Activated CD8-positive, alpha-beta memory T cell treated with anti-CD3 and anti-CD28 coated beads, Interleukin-2, amount 10 ng/mL, durations not matched to agents 7 days and 5 days (primary cell): ENCODE measurements at regions not wholly inside any gene's neighbourhood (a gene's known extent, or its start where the extent isn't known, plus 50 kb on each side); places are given as distances from the start of the nearest gene placed in this dataset.

Experiments
- ATAC-seq: fragments of 150-1000 bp; cut with Tn5 transposase; one replicate; pipeline ENCODE4 v1.10.0; 2021; ENCODE audit warnings: moderate library complexity
- CTCF ChIA-PET: fragments of 350-600 bp; sonication (Branson Sonifier 250); formaldehyde crosslinking; loops from one replicate; lab custom pipeline; 2021; ENCODE audit warnings: antibody characterized with exemption; lab: Charles Lee
- DNase-seq: peaks from one replicate; pipeline ENCODE4 v3.0.0-alpha.2; 2020
- H3K27ac Mint-ChIP-seq: one replicate; pipeline ENCODE4 v1.8.0; 2021; ENCODE audit warnings: mild to moderate bottlenecking, mixed read lengths
- H3K27me3 Mint-ChIP-seq: one replicate; pipeline ENCODE4 v1.8.0; 2021; ENCODE audit warnings: mixed read lengths
- H3K36me3 Mint-ChIP-seq: one replicate; pipeline ENCODE4 v1.8.0; 2021; ENCODE audit warnings: mild to moderate bottlenecking, mixed read lengths
- H3K4me1 Mint-ChIP-seq: one replicate; pipeline ENCODE4 v1.8.0; 2021; ENCODE audit warnings: mixed read lengths
- H3K4me3 Mint-ChIP-seq: one replicate; pipeline ENCODE4 v1.8.0; 2021; ENCODE audit warnings: mild to moderate bottlenecking, moderate library complexity, mixed read lengths
- H3K9me3 Mint-ChIP-seq: one replicate; pipeline ENCODE4 v1.8.0; 2022; ENCODE audit warnings: low read depth, mixed read lengths

DNA sequence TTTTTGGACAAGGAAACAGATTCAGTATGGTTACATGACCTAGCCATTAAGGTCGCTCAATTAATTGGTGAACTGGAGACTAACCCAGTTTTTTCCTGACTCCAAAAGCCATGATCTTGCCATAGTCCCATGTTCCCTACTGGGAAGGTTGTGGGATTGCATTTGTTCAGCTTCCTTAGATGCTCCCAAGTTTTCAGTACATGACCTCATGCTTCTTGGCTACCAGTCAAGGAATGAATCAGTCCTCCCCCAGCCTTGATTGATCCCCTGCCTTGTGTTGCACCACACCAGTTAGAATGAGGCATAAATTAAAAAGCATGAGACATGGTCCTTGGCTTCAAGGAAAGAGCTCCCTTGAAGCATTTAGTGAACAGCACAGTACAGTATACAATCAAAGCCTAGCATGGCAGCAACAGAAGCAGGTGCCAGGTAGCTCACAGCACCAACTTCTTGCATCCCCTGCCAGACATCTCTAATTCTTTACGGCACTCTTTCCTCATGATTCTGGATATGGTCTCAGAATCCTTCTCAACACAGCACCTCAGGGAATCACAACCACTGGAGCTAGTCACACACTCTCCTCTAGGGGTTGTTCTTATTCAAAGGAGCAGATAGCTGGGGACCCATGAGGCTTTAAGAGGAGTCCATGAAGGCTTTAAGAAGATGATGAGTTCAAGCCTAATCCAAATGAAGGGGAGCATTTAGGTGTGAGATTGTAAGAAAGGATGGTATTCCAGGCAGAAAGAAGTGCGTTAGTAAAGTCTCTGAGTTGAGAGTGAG lies 295.5 kb upstream of the CLINT1 start:
- H3K27me3 Mint-ChIP-seq: no peaks in the 10 kb centered on the region
- DNase-seq (no peak), ATAC-seq (no peak)
- H3K36me3 Mint-ChIP-seq: no peaks in the 10 kb centered on the region
- no peak overlapping the region for H3K4me3 Mint-ChIP-seq
- CTCF ChIA-PET: no interaction called here
- no peaks in the 10 kb centered on the region for H3K9me3 Mint-ChIP-seq
- H3K27ac Mint-ChIP-seq: no peak overlapping the region
- no peaks in the 10 kb centered on the region for H3K4me1 Mint-ChIP-seq

GRCh38 chr5:158153508-158153907 lies 294.6 kb upstream of the CLINT1 start:
- no peak for ATAC-seq
- Mint-ChIP-seq H3K27me3 (no peaks in the 10 kb centered on the region), H3K27ac (no peak overlapping the region), H3K36me3 (no peaks in the 10 kb centered on the region), H3K4me3 (no peak overlapping the region), H3K4me1 (no peaks in the 10 kb centered on the region), H3K9me3 (no peaks in the 10 kb centered on the region)
- CTCF ChIA-PET: no interaction called here
- DNase-seq: no peak

DNA sequence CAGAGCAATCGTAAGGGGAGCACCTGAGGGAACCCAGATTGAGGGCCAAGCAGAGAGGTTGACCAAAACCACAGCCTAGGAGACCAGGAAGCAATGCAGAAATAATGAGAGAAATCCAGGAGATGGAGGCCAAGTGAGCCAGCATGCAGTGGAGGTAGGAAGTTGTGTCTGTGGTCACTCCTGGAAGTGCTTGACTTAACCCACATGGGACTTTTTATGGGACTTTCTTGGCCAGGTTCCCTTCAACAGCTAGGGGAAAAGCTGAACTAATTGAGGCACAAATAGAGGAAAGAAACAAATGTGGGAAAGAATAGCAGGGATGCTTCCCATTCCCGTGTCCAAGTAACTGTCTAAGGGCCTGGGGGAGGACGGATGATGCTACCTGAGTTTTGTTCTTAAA lies 293.2 kb upstream of the CLINT1 start:
- no peak for ATAC-seq
- no peak for DNase-seq
- H3K27me3 Mint-ChIP-seq: peaks cover 2% of the 10 kb centered on the region
- no peaks in the 10 kb centered on the region for H3K9me3 Mint-ChIP-seq
- H3K4me3 Mint-ChIP-seq: no peak overlapping the region
- CTCF ChIA-PET: no interaction called here
- H3K36me3 Mint-ChIP-seq: no peaks in the 10 kb centered on the region
- H3K27ac Mint-ChIP-seq: no peak overlapping the region
- no peaks in the 10 kb centered on the region for H3K4me1 Mint-ChIP-seq

GRCh38 chr5:158147227-158147626 lies 288.3 kb upstream of the CLINT1 start:
- CTCF ChIA-PET: no interaction called here
- no peaks in the 10 kb centered on the region for H3K36me3 Mint-ChIP-seq
- ATAC-seq (no peak), DNase-seq (no peak)
- no peak overlapping the region for H3K27ac Mint-ChIP-seq
- H3K4me1 Mint-ChIP-seq: no peaks in the 10 kb centered on the region
- no peak overlapping the region for H3K4me3 Mint-ChIP-seq
- no peaks in the 10 kb centered on the region for H3K9me3 Mint-ChIP-seq
- H3K27me3 Mint-ChIP-seq: peaks cover 6% of the 10 kb centered on the region

DNA sequence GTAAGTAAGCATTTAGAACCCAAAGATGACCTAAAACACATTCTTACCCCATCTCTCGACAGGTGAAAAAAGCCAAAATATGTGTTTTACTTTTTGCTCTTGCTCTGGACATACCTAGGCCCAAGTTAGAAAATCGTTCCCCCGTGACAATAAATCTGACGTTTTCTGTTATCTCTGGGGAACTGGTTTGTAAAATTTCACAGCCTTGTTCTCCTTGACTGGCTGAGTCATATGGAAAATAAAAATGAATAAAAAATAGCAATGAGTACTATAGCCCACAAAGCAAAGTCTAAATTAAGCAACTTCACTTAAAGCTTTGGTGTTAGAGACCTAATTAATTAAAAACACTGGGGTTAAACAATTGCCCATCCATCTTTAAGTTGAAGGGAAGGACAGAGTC lies 286.9 kb upstream of the CLINT1 start:
- Mint-ChIP-seq H3K4me1 (no peaks in the 10 kb centered on the region), H3K4me3 (no peak overlapping the region), H3K27me3 (peaks cover 6% of the 10 kb centered on the region), H3K36me3 (no peaks in the 10 kb centered on the region), H3K27ac (no peak overlapping the region), H3K9me3 (no peaks in the 10 kb centered on the region)
- ATAC-seq (no peak), DNase-seq (no peak)
- CTCF ChIA-PET: no interaction called here

DNA sequence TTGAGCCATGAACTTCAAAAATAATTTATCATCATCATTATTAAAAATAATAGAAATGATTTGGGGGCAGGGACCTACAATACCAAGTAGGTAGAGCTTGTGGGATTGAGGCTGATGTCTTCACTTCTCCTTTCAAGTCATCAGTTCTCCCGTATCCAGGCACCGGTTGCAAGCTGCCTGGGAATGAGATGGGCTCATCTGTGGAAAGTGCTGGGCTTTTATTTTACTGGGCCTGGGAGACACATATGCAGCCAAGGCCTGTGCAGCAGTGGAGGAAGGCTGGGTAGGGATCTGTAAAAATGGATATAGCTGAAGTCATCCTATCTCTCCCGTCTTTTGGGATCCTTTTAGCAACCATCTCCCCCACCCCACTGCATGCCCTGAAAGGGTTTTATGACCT lies 284.1 kb upstream of the CLINT1 start:
- Mint-ChIP-seq H3K27ac (no peak overlapping the region), H3K4me1 (no peaks in the 10 kb centered on the region), H3K27me3 (peaks cover 6% of the 10 kb centered on the region), H3K4me3 (no peak overlapping the region), H3K36me3 (no peaks in the 10 kb centered on the region), H3K9me3 (no peaks in the 10 kb centered on the region)
- CTCF ChIA-PET: interaction anchor here (1.0 kb wide), 1 partner anchor 13 kb away, joined by 3 read pairs; no protein-coding TSS in a partner anchor
- DNase-seq (no peak), ATAC-seq (no peak)

DNA sequence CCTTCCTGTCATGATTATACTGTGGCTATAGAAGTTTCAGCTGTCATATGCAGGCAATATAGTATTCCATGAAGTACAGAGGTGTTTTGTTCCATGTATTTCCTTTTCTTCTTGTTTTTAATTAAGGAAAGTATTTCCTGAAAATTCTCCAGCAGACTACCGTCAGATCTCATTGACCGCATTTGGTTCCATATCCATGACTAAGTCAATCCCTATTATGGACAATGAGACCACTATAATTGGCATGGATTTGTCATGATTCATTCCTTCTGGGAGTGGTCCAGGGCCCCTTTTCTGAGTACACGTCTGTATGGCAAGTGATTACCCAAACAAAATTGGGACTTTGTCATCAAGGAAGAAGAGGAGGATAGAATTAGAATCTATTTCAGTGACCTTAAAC lies 283.2 kb upstream of the CLINT1 start:
- H3K27me3 Mint-ChIP-seq: peaks cover 4% of the 10 kb centered on the region
- H3K27ac Mint-ChIP-seq: no peak overlapping the region
- H3K4me1 Mint-ChIP-seq: no peaks in the 10 kb centered on the region
- no peak overlapping the region for H3K4me3 Mint-ChIP-seq
- ATAC-seq (no peak), DNase-seq (no peak)
- H3K36me3 Mint-ChIP-seq: no peaks in the 10 kb centered on the region
- CTCF ChIA-PET: no interaction called here
- no peaks in the 10 kb centered on the region for H3K9me3 Mint-ChIP-seq

DNA sequence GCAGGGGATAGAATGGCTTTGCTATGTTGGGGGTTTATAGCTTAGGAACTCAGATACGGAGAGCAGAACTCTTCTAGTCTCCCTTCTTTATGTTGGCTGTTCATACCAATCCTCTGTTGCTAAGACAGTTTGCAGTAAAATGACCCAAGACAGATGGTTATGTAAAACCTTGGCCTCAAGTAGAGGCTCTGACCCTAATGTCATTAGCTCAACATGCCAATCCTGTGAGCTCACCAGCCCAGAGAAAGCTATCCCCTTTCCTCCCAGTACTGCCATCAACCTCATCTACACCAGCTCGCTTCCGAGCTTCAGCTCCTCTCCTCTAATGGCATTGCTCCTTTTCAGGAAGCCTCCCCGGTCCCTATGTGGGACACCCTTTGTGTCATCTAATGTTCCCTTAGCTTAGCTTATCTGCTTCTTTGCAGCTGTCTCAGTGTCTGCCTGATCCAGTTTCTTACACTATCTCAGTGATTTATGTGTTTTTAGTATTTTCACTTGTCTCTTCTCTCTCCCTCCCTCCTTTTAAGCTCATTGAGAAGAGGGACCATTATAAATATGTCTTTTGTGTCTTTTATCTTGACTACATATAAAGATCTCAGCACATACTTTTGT lies 281.3 kb upstream of the CLINT1 start:
- Mint-ChIP-seq H3K9me3 (no peaks in the 10 kb centered on the region), H3K27ac (no peak overlapping the region), H3K36me3 (no peaks in the 10 kb centered on the region), H3K4me3 (no peak overlapping the region), H3K27me3 (no peaks in the 10 kb centered on the region), H3K4me1 (no peaks in the 10 kb centered on the region)
- no peak for ATAC-seq
- DNase-seq: no peak
- CTCF ChIA-PET: no interaction called here

GRCh38 chr5:158139161-158139560 lies 280.2 kb upstream of the CLINT1 start:
- no peak overlapping the region for H3K4me3 Mint-ChIP-seq
- H3K36me3 Mint-ChIP-seq: no peaks in the 10 kb centered on the region
- CTCF ChIA-PET: no interaction called here
- no peaks in the 10 kb centered on the region for H3K4me1 Mint-ChIP-seq
- ATAC-seq (no peak), DNase-seq (no peak)
- no peaks in the 10 kb centered on the region for H3K9me3 Mint-ChIP-seq
- H3K27ac Mint-ChIP-seq: no peak overlapping the region
- H3K27me3 Mint-ChIP-seq: no peaks in the 10 kb centered on the region

DNA sequence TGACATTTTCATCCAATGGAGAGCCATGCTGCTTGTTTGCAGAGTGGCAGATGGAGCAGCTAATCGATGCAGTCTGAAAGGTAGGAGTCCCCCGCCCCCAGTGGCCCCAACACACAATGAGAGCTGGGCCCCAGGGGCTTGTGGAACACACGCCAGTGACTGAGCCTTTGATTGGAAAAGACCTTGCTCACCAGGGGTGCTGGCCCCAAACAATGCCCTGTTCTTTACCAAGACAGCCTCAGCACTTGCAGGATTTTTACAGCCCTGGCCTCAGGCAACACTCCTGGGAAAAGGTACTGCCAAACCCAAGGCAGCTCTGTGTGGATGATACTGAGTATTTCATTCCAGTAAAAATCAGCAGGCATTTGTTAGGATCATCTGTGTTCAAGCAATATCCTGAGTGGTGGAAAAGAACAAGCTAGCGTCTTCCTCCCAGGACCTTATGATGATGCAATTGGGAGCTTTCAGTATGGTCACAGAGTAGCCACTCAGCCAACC lies 276.8 kb upstream of the CLINT1 start:
- CTCF ChIA-PET: no interaction called here
- Mint-ChIP-seq H3K27me3 (no peaks in the 10 kb centered on the region), H3K36me3 (no peaks in the 10 kb centered on the region), H3K4me1 (no peaks in the 10 kb centered on the region), H3K27ac (no peak overlapping the region), H3K4me3 (no peak overlapping the region), H3K9me3 (no peaks in the 10 kb centered on the region)
- DNase-seq: no peak
- ATAC-seq: no peak

- no peaks in the 10 kb centered on the region for H3K36me3 Mint-ChIP-seq
- peaks cover 4% of the 10 kb centered on the region for H3K27me3 Mint-ChIP-seq
- ATAC-seq (no peak), DNase-seq (no peak)
- no peak overlapping the region for H3K27ac Mint-ChIP-seq
- CTCF ChIA-PET: no interaction called here
- H3K9me3 Mint-ChIP-seq: no peaks in the 10 kb centered on the region
- no peak overlapping the region for H3K4me3 Mint-ChIP-seq
- H3K4me1 Mint-ChIP-seq: no peaks in the 10 kb centered on the region
These were observed 274.4 kb upstream of the CLINT1 start for GRCh38 chr5:158133369-158133768.

DNA sequence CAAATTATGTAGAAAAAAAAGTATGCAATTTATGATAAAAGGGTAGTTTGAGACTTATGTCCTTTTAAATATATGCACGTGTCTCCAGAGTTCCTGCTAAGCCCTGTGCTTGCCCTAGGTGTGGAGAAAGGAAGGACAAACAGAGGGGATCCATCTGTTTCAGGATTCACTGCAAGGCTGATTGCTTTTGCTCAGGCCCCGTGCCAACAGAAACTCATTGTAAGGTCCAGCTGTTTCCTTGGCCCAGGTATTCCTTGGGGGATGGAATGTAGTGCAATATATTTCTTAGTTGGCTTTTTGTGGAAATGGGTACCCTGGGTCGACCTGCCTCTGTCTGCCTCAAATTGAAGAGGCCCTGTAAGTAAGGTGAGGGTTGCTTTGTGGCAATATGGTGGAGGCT lies 268.6 kb upstream of the CLINT1 start:
- no peaks in the 10 kb centered on the region for H3K36me3 Mint-ChIP-seq
- H3K27ac Mint-ChIP-seq: no peak overlapping the region
- H3K4me1 Mint-ChIP-seq: no peaks in the 10 kb centered on the region
- H3K27me3 Mint-ChIP-seq: peaks cover 16% of the 10 kb centered on the region
- no peaks in the 10 kb centered on the region for H3K9me3 Mint-ChIP-seq
- DNase-seq (no peak), ATAC-seq (no peak)
- H3K4me3 Mint-ChIP-seq: no peak overlapping the region
- CTCF ChIA-PET: no interaction called here

- H3K4me3 Mint-ChIP-seq: no peak overlapping the region
- no peak for DNase-seq
- H3K27me3 Mint-ChIP-seq: peaks cover 19% of the 10 kb centered on the region
- no peaks in the 10 kb centered on the region for H3K9me3 Mint-ChIP-seq
- no peaks in the 10 kb centered on the region for H3K4me1 Mint-ChIP-seq
- CTCF ChIA-PET: no interaction called here
- H3K36me3 Mint-ChIP-seq: no peaks in the 10 kb centered on the region
- H3K27ac Mint-ChIP-seq: no peak overlapping the region
- ATAC-seq: no peak
These were observed 267.8 kb upstream of the CLINT1 start for GRCh38 chr5:158126442-158127405.
